ENCODE measurements at regions not wholly inside any gene's neighbourhood (a gene's known extent, or its start where the extent isn't known, plus 50 kb on each side); places are given as distances from the start of the nearest gene placed in this dataset.
"Not testable (repeated sequence)": the region's sequence is repeated elsewhere in the genome, so short reads cannot be mapped to it uniquely, and the experiment has no call there.

GRCh38 chr2:142415461-142415860 lies 284.6 kb upstream of the LRP1B start:
- no peak for DNase-seq (ENCODE audit: low spot score in 2 of 2)
- no peak for FAIRE-seq

DNA sequence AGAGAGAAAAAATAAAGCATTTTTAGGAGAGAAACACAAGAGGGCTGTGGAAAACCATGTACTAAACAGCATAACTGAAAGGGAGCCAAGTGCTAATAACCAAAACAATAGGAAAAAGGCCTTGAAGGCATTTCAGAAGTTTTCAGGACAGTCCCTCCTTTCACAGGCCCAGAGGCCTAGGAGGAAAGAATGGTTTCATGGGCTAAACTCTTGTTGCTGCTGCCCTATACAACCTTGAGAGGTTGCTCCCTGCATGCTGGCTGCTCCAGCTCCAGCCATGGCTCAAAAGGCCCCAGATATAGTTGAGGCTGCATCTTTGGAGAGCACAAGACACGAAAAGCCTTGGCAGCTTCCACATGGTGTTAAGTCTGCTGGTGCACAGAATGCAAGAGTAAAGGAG lies 267.4 kb upstream of the LRP1B start:
- no peak for FAIRE-seq
- DNase-seq (ENCODE audit: low spot score in 2 of 2): no peak

- no peak for FAIRE-seq
- DNase-seq (ENCODE audit: low spot score in 2 of 2): no peak
Measured at GRCh38 chr2:142395291-142395690, 264.5 kb upstream of the LRP1B start.

DNA sequence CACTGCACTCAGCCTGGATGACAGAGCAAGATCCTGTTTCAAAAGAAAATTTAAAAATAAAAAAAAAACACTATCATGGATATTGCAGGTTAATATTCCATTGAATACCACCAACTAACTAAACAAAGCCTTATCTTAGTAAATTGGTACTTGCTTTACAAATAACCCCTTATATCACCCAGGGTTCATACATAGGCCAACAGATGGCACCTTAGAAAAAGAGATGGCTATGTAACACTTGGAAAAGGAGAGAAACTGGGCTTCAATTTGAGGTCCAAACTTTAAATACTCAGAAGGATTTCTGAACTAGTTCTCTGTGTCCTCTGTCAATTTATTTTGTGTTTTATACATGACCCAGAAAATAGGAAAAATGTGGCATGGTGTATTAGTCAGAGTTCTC lies 249.6 kb upstream of the LRP1B start:
- DNase-seq (ENCODE audit: low spot score in 2 of 2): no peak
- FAIRE-seq: no peak

- FAIRE-seq; DNase-seq (ENCODE audit: low spot score in 2 of 2): not testable (repeated sequence)
Measured at GRCh38 chr2:142362069-142362468, 231.3 kb upstream of the LRP1B start.

- DNase-seq (ENCODE audit: low spot score in 2 of 2) (no peak), FAIRE-seq (no peak)
Measured at GRCh38 chr2:142347751-142348150, 216.9 kb upstream of the LRP1B start.

GRCh38 chr2:142339261-142339660 lies 208.4 kb upstream of the LRP1B start:
- DNase-seq (ENCODE audit: low spot score in 2 of 2) (no peak), FAIRE-seq (no peak)

DNA sequence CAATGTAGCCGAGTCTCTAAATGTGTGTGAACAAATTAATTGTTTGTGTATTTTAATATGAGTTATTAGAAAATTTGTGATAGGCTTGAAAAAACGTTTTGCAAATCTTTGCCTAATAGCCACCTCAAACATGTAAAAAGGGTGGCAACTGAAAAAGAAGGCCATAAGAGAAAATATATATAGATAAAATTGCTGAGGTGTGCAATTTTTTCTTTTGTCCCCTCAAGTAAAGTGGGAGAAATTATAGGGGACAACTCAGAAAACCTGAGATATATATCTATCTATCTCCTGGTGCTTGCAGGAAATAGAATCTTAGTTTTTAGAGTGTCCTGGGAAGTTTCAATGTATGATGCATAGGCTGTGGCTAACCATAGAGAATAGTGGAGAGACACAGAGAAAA lies 201.4 kb upstream of the LRP1B start:
- no peak for DNase-seq (ENCODE audit: low spot score in 2 of 2)
- FAIRE-seq: no peak

DNA sequence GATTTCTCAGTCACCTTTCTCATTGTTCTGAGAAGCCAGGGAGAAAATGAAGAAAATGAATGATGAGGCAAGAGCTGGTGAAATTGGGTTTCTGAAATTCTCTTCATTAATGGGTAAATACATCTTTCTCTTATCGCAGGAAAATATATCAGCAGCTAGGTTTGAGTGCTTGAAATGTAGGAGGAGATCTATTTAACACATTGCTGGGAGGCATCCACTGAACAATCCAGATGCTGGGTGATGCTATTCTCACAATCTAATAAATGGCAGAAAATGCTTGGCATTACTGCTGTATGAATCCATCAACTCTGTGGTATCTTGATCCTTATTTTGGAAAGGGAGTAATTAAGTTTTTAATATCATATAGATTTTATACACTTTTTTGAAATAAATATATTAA lies 199.6 kb upstream of the LRP1B start:
- FAIRE-seq: no peak

GRCh38 chr2:142325870-142326269 lies 195.1 kb upstream of the LRP1B start:
- FAIRE-seq: no peak
- no peak for DNase-seq (ENCODE audit: low spot score in 2 of 2)

More for the DNA sequence above, 199.6 kb upstream of the LRP1B start:
- no peak for DNase-seq (ENCODE audit: low spot score in 2 of 2)

- FAIRE-seq (no peak), DNase-seq (ENCODE audit: low spot score in 2 of 2) (no peak)
Measured at GRCh38 chr2:142323206-142323605, 192.4 kb upstream of the LRP1B start.

GRCh38 chr2:142321706-142322280 lies 191.0 kb upstream of the LRP1B start:
- DNase-seq (ENCODE audit: low spot score in 2 of 2) (no peak), FAIRE-seq (no peak)

DNA sequence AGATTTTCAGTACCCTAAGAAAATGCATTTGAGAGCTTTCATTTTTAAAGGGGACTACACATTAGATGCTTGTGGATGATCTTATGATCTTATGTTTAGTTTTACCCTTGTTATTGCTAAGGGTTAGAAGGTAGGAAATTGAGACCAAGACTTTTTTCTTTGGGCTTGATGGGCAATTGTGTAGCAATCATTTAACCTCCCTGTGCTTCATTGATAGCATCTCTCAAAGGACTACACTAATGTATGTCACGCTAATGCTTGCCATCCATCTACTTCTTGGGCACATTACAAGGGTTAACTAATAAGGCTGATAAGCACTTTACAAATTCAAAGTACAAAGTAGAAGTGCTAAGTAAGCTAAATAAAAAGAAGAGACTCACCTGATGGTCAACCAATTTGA lies 189.3 kb upstream of the LRP1B start:
- FAIRE-seq (no peak), DNase-seq (ENCODE audit: low spot score in 2 of 2) (no peak)

DNA sequence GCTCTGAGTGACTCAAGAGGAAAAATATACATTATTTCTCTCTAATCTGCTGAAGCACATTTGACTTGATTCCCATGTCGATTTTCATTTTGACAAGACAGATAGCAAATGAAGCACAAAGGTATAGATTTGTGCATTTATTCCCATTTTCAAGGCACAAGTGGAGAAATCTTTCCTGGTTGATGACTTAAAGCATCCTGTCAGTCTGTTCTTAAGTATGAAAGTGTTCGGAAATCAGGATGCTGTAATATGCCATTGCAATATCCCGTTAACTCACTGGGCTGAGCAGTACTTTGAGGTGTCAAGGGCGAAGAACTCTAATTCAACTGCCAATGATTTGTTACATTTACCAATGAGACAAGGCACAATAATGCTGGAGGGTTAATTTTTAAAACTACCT lies 185.2 kb upstream of the LRP1B start:
- no peak for DNase-seq (ENCODE audit: low spot score in 2 of 2)
- no peak for FAIRE-seq

- no peak for FAIRE-seq
Measured at GRCh38 chr2:142315346-142315745, 184.5 kb upstream of the LRP1B start.

GRCh38 chr2:142314164-142314563 lies 183.3 kb upstream of the LRP1B start:
- DNase-seq (ENCODE audit: low spot score in 2 of 2): no peak
- FAIRE-seq: no peak

More at GRCh38 chr2:142315346-142315745, 184.5 kb upstream of the LRP1B start:
- DNase-seq (ENCODE audit: low spot score in 2 of 2): no peak

DNA sequence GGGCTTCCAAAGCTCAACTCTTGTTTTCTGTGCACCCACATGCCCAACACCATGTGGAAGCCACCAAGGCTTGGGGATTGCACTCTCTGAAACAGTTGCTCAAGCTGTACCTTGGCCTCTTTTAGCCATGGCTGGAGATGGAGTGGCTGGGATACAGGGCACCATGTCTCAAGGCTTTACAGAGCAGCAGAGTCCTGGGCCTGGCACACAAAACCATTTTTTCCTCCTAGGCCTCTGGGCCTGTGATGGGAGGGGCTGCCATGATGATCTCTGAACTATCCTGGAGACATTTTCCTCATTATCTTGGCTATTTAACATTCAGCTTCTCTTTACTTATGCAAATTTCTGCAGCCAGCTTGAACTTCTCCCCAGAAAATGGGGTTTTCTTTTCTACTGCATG lies 179.7 kb upstream of the LRP1B start:
- no peak for FAIRE-seq
- DNase-seq (ENCODE audit: low spot score in 2 of 2): no peak

GRCh38 chr2:142308744-142309143 lies 177.9 kb upstream of the LRP1B start:
- no peak for FAIRE-seq
- no peak for DNase-seq (ENCODE audit: low spot score in 2 of 2)

GRCh38 chr2:142307616-142308115 lies 176.8 kb upstream of the LRP1B start:
- DNase-seq (ENCODE audit: low spot score in 2 of 2) (no peak), FAIRE-seq (no peak)

DNA sequence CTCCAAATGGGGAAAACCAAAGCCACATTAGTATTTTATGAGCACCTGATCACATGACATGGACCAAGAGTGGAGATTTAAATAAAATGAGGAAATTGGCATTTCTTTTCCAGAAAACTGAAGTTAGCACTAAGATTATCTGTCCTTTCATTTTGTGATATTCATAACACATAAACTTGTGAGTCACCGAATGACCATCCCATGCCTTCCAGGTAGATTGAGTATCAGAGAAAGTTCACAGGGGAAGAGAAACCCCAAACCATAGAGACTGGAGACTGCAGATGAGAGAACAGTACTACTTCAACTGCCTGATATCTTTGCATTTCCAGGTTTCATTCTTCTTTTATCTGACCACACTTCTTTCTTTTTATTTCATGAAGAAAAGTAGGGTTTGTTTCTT lies 176.3 kb upstream of the LRP1B start:
- FAIRE-seq (no peak), DNase-seq (ENCODE audit: low spot score in 2 of 2) (no peak)

- DNase-seq (ENCODE audit: low spot score in 2 of 2) (no peak), FAIRE-seq (no peak)
Measured at GRCh38 chr2:142306131-142306530, 175.3 kb upstream of the LRP1B start.

DNA sequence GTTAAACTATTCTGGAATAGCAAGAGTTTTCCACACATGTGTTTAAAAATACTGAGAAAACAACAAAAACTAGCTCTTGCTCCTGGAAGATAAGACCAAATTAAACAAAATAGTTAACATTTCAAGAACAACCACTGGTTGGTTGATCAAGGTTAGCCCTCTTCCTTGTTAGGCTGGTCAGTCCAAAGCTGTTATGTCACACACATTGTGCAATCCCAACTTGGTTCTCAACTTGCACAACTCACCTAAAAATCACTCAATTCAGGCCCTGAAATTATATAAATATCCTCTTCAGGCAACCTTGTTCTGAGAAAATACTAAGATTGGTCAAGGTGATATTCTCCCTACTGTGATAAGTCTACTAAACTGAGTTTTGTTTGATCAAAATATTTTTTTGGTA lies 169.7 kb upstream of the LRP1B start:
- FAIRE-seq: no peak
- no peak for DNase-seq (ENCODE audit: low spot score in 2 of 2)

GRCh38 chr2:142299021-142299420 lies 168.2 kb upstream of the LRP1B start:
- no peak for DNase-seq (ENCODE audit: low spot score in 2 of 2)
- no peak for FAIRE-seq

All from frontal cortex (tissue), 3 donors.